Keratinocyte (primary cell): ENCODE measurements at regions not wholly inside any gene's neighbourhood (a gene's known extent, or its start where the extent isn't known, plus 50 kb on each side); places are given as distances from the start of the nearest gene placed in this dataset.

Experiments
- EZH2 ChIP-seq: IDR thresholded peaks from one replicate; pipeline ENCODE4 v1.6.1; 2012; ENCODE audit warnings: inconsistent platforms, mild to moderate bottlenecking, low read length, moderate library complexity
- TF ChIP-seq, protein P1 (sequence below), 3 experiments: IDR thresholded peaks in 1 of 3; conservative IDR thresholded peaks in 1 of 3; optimal IDR thresholded peaks in 1 of 3; 2 replicates in 2 of 3; 3 replicates in 1 of 3; pipeline versions ENCODE3 to v1.5.1; 2011; ENCODE audit warnings: low read length in 3 of 3, mild to moderate bottlenecking in 3 of 3, moderate library complexity in 2 of 3, control low read depth in 1 of 3, inconsistent platforms in 1 of 3; ENCODE audit not compliant: insufficient read depth in 2 of 3; ENCODE audit errors: extremely low read depth in 1 of 3

DNA sequence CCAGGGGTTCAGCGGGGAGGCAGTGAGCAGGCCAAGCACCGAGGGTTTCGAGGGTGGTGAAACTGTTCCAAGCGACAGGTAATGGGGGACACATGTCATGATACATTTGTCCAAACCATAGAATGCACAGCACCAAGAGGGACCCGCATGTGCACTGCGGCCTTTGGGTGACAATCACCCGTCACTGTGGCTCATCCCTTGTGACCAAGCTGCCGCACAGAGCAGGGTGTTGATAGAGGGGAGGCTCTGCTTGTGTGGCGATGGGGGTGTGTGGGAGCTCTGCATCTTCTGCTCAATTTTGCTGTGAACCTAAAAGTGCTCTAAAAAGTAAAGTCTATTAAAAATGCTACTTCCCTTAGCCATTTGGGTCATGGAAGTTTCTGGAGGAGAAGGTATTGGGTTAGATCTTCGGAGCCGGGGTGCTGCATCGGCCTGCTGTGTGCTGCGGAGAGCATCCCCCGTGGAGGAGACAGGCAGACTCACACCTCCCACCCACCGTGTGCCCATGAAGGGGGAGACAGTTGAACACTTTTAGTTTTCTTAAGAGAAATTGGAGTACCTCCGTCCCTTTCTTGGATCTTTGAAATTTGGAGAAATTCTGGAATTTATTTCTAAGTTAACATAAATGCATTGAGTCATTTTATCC, 280.4 kb upstream of the IRX2 start:
- TF ChIP-seq, protein P1, sequence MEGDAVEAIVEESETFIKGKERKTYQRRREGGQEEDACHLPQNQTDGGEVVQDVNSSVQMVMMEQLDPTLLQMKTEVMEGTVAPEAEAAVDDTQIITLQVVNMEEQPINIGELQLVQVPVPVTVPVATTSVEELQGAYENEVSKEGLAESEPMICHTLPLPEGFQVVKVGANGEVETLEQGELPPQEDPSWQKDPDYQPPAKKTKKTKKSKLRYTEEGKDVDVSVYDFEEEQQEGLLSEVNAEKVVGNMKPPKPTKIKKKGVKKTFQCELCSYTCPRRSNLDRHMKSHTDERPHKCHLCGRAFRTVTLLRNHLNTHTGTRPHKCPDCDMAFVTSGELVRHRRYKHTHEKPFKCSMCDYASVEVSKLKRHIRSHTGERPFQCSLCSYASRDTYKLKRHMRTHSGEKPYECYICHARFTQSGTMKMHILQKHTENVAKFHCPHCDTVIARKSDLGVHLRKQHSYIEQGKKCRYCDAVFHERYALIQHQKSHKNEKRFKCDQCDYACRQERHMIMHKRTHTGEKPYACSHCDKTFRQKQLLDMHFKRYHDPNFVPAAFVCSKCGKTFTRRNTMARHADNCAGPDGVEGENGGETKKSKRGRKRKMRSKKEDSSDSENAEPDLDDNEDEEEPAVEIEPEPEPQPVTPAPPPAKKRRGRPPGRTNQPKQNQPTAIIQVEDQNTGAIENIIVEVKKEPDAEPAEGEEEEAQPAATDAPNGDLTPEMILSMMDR (optimal IDR thresholded peaks at IDR 0.05 in 1 of 3, IDR thresholded peaks at IDR 0.05 in 1 of 3, conservative IDR thresholded peaks at IDR 0.05 in 1 of 3; ENCODE audit: extremely low read depth in 1 of 3, insufficient read depth in 2 of 3, low read length in 3 of 3), result no peak
- no peak for TF ChIP-seq EZH2
